22Rv1 (cell line): ENCODE measurements at regions not wholly inside any gene's neighbourhood (a gene's known extent, or its start where the extent isn't known, plus 50 kb on each side); places are given as distances from the start of the nearest gene placed in this dataset.

Experiments used
- ZFX ChIP-seq: fragments of 450-650 bp; IDR thresholded peaks from 2 replicates; pipeline ENCODE4 v1.6.1; 2017; ENCODE audit warnings: antibody characterized with exemption, borderline replicate concordance
- TF ChIP-seq, protein P1 (sequence below): fragments of 450-650 bp; IDR thresholded peaks from 2 replicates; pipeline ENCODE4 v1.5.1; 2017; ENCODE audit warnings: mild to moderate bottlenecking

DNA sequence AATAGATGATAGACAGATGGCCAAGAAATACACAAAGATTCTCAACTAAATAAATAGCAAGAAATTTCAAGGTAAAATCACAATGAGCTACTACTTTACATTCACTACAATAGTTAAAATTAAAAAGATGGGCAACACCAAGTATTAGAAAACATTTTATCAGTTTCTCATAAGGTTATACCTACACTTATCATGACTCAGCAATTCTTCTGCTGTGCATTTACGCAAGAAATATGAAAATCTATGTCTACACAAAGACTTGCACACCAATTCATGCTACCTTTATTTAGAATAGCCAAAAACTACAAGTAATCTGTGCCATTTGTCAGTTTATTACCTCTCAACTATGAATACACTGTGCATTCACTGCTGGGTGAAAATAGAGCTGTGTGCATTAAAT, 937.4 kb upstream of the NRXN1 start:
- TF ChIP-seq, protein P1, sequence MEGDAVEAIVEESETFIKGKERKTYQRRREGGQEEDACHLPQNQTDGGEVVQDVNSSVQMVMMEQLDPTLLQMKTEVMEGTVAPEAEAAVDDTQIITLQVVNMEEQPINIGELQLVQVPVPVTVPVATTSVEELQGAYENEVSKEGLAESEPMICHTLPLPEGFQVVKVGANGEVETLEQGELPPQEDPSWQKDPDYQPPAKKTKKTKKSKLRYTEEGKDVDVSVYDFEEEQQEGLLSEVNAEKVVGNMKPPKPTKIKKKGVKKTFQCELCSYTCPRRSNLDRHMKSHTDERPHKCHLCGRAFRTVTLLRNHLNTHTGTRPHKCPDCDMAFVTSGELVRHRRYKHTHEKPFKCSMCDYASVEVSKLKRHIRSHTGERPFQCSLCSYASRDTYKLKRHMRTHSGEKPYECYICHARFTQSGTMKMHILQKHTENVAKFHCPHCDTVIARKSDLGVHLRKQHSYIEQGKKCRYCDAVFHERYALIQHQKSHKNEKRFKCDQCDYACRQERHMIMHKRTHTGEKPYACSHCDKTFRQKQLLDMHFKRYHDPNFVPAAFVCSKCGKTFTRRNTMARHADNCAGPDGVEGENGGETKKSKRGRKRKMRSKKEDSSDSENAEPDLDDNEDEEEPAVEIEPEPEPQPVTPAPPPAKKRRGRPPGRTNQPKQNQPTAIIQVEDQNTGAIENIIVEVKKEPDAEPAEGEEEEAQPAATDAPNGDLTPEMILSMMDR, result no peak
- no peak for TF ChIP-seq ZFX
